ENCODE measurements at regions not wholly inside any gene's neighbourhood (a gene's known extent, or its start where the extent isn't known, plus 50 kb on each side); places are given as distances from the start of the nearest gene placed in this dataset.

GRCh38 chr5:50964746-50965653, 298.6 kb downstream of the PARP8 start:
- no peak for DNase-seq

- DNase-seq = no peak
Observed at GRCh38 chr5:50965654-50966375, 299.4 kb downstream of the PARP8 start.

DNA sequence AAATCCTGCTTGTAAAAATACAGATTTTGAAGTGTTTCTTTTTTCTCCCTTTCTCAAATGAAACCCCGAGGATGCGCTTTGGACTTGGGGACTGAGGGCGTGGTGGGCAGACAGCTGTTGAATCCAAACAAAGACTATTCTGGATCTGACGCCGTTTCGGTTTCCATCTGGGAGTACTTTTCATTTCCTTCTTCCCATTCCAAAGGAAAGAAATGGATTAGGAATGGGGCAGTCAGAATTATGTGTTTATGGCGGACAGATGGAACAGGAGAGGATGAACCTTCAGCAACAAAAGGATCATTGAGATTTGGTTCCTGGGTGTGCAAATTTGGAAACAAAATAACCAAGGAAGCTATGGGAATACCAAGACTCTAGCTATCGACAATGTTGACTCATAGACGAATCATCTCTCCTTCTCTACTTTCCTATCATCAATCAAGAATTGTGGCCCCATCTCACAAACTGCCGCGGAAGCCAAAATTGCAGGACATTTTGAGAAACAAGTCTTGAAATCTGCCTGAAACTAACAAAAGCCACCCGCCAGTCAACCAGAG, 300.6 kb downstream of the PARP8 start:
- DNase-seq = no peak

- peak in 1 of 2 donors; percentile 31 for DNase-seq
Observed at GRCh38 chr5:50967563-50968355, 301.3 kb downstream of the PARP8 start.

DNA sequence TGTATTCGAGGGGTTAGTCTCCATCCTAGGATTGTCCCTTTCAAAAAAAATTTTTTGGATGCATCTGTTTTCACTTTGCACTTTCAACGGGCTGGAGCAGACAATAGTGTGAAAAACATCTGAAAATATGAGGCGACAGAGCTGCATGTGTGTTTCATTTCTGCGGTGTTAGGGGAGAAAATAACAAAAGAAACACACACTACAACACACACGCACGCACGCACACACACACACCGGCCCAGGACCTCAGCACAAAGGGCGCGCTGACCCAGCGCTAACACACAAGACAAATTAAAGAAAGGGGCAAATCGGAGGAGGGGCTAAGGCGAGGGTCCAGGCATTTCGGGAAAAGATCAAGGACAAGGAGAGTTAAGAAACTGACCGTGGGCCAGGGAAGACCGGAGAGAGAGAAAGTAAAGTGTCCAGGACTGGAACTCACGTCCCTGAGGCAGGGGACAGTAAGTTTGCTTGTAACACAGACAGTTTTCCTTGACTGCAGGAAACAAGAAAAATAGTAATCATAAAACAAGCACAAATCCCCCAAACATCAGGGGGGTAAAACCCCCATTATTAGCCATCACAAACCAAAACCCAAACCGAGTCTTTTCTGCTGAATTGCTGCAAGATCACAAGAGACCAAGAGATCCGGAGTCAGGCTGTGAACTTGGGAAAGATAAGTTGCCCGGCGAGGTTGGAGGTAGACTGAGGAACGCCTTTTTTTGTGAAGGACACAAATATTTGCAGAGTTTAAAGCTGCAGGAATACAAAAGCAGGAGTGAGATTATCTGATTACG, 302.1 kb downstream of the PARP8 start:
- DNase-seq = no peak

DNA sequence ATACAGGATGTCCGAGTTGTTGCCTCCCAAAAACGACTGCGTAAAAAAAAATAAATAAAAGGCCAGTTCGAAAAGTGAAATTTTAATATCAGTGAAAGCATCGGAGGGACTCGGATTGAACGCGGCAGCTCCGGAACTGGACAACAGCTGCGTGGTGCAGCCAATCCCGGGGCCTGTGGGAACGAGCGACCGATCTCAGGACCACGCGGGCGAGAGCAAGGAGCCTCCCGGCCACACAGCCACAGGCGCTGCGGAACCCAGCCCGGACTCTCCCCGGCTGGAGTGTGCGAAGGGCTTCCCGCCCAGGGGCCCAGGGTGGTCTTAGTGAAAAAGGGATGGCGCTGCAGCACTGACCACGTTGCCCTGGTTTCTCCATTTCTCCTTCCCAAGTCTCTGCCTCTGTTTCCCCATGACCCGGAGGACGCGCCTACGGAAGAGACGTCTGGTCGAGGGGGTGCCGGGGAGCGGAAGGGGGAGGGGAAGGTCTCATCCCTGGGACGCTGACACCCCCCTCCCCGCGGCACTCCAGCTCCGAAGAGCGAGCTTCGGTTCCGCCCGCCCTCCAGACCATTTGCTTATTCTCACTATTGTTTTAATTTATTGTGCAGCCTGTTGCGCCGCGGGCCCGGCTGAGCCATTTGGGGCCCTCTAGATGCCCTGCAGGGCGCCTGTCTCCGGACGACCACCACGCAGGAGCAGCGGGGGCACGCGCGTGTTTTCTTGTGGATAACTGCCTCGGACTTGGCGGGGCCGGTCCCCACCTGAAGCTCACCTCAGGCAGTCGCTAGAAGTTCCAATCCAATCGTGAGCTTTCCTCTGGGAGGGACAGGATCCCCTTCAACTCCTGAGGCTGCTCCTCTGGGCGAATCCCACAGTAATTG, 303.0 kb downstream of the PARP8 start:
- DNase-seq = no peak

- no peak for DNase-seq
Observed at GRCh38 chr5:50975840-50976239, 309.4 kb downstream of the PARP8 start.

- DNase-seq = no peak
Observed at GRCh38 chr5:50978924-50979323, 312.5 kb downstream of the PARP8 start.

- no peak for DNase-seq
Observed at GRCh38 chr5:50984640-50985039, 318.2 kb downstream of the PARP8 start.

GRCh38 chr5:50990296-50990924, 324.0 kb downstream of the PARP8 start:
- DNase-seq = no peak

GRCh38 chr5:50995285-50995942, 329.0 kb downstream of the PARP8 start:
- DNase-seq = no peak

DNA sequence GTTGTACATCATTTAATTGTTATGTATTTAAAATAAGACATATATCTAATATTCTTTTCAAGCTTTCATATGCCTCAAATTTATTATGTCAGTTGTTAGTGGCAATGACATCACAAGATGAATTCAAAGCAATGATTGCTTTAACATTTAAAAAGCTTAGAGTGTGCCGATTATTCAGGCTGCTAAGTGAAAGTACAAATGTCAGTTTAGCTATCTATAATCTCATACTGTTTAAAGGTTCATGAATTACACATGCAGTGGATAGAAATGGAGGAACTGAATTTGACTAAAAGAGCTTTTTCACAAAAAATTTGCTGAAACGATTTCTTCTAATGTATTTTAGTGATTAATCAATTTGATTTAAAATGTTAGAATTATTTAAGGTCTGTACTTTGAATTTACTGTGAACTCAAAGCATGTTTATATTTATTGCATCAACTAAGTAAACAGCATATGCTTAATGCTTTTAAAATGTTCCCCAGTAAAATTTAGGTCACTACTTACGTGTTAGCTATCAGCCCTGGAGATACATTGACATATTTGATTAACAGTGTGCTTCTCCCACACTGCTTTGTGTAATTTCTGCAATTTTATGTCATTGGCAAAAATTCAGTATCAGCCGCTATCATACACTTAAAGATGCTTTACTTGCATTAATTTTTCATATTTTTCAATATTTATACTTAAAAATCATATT, 334.9 kb downstream of the PARP8 start:
- no peak for DNase-seq

DNA sequence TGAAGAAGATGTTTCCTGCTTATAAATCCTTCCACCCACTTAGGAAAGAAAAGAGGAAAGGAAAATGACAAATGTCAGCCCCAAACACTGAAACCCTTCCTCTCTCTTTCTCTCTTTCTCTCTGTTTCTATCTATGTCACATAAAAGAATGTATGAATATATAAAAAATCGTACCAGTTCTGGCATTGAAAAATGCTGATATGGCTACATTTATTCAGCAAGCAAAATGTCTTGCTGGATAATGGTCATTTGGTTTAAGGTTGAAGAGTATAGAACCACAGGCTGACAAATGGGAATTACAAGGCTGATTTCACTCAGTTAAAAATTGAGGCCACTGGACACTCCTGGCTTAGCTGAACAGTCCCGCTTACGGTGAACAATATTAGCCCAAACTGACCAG, 335.9 kb downstream of the PARP8 start:
- DNase-seq = no peak

DNA sequence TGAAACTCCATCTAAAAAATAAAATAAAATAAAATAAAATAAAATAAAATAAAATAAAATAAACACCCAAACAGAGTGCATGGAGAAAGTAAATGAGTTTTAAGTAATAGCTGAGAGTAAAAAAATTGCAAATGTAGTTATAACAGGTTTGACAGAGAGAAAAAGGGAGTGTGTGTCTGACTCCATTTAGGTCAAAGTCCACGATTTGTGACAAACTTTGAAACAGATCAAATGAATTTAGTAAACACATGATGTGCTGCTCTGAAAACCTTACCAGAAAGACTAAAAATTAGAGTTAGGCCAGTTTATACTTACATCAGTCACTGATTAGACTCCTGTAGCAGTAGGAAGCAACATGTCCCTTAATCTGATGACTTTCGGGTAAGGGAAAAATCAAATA, 346.6 kb downstream of the PARP8 start:
- no peak for DNase-seq

DNA sequence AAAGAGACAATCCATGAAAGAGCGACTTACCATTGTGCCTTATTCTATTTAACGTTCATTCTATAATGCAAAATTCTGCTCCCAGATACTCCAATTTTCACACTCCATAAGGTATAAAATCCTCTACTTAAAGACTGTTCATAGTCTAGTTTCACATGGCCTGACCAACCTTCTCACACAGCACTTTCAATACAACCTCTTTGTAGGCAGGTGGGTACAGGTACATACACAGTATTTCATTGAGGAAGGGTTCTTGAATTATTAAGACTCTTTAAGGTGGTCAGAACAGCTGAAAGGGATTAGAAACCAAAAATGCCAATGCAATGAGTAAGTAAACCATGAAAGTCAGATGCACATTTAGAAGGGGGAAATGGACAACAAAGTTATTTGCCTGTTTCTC, 352.0 kb downstream of the PARP8 start:
- DNase-seq = no peak

DNA sequence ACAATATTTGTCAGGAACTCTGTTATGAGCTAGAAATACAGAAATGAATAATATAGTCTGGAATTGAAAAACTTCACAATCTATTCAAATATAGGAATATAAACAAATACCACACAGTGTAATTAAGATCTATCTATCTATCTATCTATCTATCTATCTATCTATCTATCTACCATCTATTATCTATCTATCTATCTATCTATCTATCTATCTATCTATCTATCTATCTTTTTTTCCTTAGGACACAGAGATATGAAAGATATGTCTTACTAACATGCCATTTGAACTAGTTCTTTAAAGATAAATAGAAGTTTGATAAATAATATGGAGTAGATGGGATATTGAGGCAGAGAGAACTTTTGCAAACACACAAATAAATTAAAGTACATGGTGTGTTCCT, 357.8 kb downstream of the PARP8 start:
- DNase-seq = no peak

DNA sequence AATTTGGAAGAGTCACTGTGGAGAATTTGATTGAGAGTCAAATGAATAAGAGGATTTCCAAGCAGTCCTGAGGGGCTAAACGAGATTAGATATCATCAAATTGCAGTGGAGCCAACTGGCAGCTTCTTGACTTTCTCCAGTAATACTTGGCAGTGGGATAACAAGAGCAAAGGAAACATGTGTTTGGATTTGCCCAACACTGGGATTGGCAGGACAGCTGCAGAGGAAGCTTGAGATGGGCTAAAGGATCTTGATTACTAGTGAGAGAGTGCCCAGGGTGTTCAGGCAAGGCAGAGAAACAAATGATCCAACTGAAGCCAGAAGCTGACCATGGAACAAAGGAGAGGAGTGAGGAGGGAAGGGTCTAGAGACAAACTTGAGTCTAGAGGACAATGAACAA, 356.0 kb upstream of the ISL1 start:
- DNase-seq = no peak

DNA sequence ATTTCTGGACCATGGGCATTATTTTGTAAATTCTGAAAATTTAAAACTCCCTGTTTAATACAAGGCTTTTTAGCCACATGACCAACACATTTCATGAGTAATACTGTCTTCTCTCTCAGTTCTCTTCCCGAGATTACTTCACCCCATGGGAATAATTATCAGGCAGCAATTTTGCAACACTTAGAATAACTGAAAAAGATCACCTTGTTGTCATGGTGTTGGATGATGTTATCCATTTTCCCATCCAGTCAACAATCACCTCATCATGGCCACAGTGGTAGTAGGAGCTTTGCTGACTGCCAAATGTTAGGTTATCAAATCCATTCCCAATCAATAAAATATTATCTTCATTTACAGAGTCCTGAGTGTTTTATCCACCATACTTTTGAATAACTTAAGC, 354.9 kb upstream of the ISL1 start:
- DNase-seq = no peak

DNA sequence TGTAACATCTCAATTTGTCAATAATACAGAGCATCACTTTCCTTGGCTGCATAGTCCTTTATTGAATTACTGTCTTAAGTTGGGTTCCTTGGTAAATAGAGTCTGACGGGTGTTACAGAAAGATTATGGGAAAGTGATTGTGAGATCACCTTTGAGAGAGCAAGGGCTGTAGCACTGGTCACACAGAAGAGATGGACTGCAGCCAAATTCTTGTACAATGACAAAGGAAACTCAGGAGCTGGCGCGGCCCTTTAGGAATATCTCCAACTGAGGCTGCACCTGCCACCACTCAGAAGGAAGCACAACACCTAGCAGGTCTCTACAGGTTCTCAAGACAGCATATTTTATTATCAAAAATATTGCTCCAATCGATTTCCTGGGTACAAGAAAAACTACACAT, 350.0 kb upstream of the ISL1 start:
- DNase-seq = no peak
